H1 (cell line): ENCODE measurements at regions not wholly inside any gene's neighbourhood (a gene's known extent, or its start where the extent isn't known, plus 50 kb on each side); places are given as distances from the start of the nearest gene placed in this dataset.

Experiments
- CTCF ChIA-PET: fragments of 300-600 bp; sonication (Branson Sonifier 250); formaldehyde crosslinking; loops from one replicate; lab custom pipeline; 2021; ENCODE audit not compliant: partially characterized antibody; lab: Charles Lee
- POLR2A ChIA-PET: fragments of 300-600 bp; sonication (Branson Sonifier 250); formaldehyde crosslinking; loops from one replicate; lab custom pipeline; 2021; ENCODE audit warnings: inconsistent platforms; ENCODE audit not compliant: partially characterized antibody; lab: Charles Lee
- DNase-seq, 2 experiments: peaks; one replicate each; pipeline versions ENCODE4 v3.0.0 to v3.0.0-alpha.2; 2010 to 2022; ENCODE audit warnings: low spot score in 2 of 2, low read depth in 1 of 2, mixed read lengths in 1 of 2
- FAIRE-seq: peaks from 2 replicates; lab custom pipeline; 2011; peaks lifted over from hg19 to GRCh38; lab: Jason Lieb, UNC
- H2AFZ ChIP-seq: 2 replicates; pipeline ENCODE4 v1.8.1; 2012; ENCODE audit warnings: low read length, inconsistent platforms
- H2AK5ac ChIP-seq: 2 replicates; pipeline ENCODE4 v1.6.1; 2013; ENCODE audit warnings: low read depth, low read length
- H2BK120ac ChIP-seq: replicated peaks from 2 replicates; pipeline ENCODE3; 2013; ENCODE audit warnings: low read depth, low read length, inconsistent platforms
- H2BK12ac ChIP-seq: 2 replicates; pipeline ENCODE4 v1.6.1; 2013; ENCODE audit warnings: low read depth, low read length
- H2BK15ac ChIP-seq: 2 replicates; pipeline ENCODE4 v1.6.1; 2013; ENCODE audit warnings: low read length
- H2BK20ac ChIP-seq: 2 replicates; pipeline ENCODE4 v1.6.1; 2013; ENCODE audit warnings: low read length
- H2BK5ac ChIP-seq: 2 replicates; pipeline ENCODE4 v1.6.1; 2013; ENCODE audit warnings: low read depth, low read length
- H3K14ac ChIP-seq: 2 replicates; pipeline ENCODE4 v1.6.1; 2013; ENCODE audit warnings: inconsistent platforms; ENCODE audit not compliant: insufficient read length
- H3K18ac ChIP-seq: 2 replicates; pipeline ENCODE4 v1.6.1; 2013; ENCODE audit warnings: low read length; ENCODE audit errors: extremely low read depth
- H3K23ac ChIP-seq: 2 replicates; pipeline ENCODE4 v1.6.1; 2013; ENCODE audit warnings: inconsistent platforms; ENCODE audit not compliant: insufficient read length
- H3K23me2 ChIP-seq: 2 replicates; pipeline ENCODE4 v1.6.1; 2013; ENCODE audit warnings: low read depth, low read length
- H3K27ac ChIP-seq: 2 replicates; pipeline ENCODE4 v1.6.1; 2011; ENCODE audit warnings: low read depth, low read length, inconsistent platforms
- H3K27me3 ChIP-seq, 4 experiments: replicated peaks in 1 of 4; 1 replicate in 1 of 4; 2 replicates in 3 of 4; pipeline versions ENCODE4 v1.6.1 to v1.8.1; 2011 to 2013; ENCODE audit warnings: low read length in 3 of 4, mild to moderate bottlenecking in 3 of 4, inconsistent platforms in 2 of 4, mixed read lengths in 2 of 4, moderate library complexity in 1 of 4; ENCODE audit not compliant: control insufficient read depth in 3 of 4, insufficient read depth in 3 of 4; ENCODE audit errors: extremely low read depth in 1 of 4
- H3K36me3 ChIP-seq, 4 experiments: 2 replicates each; pipeline versions ENCODE4 v1.6.1 to v1.8.1; 2011 to 2013; ENCODE audit warnings: mild to moderate bottlenecking in 4 of 4, low read length in 3 of 4, moderate library complexity in 2 of 4, control low read depth in 1 of 4, inconsistent platforms in 1 of 4; ENCODE audit not compliant: insufficient read depth in 4 of 4, control insufficient read depth in 2 of 4
- H3K4ac ChIP-seq: replicated peaks from 2 replicates; pipeline ENCODE3; 2013; ENCODE audit warnings: low read length, low read depth, mixed read lengths, inconsistent platforms; ENCODE audit not compliant: insufficient read length
- H3K4me1 ChIP-seq, 4 experiments: replicated peaks in 1 of 4; 1 replicate in 1 of 4; 2 replicates in 3 of 4; pipeline versions ENCODE4 v1.6.1 to v1.8.1; 2011 to 2013; ENCODE audit warnings: low read length in 3 of 4, inconsistent platforms in 2 of 4, mixed read lengths in 1 of 4; ENCODE audit not compliant: insufficient read depth in 4 of 4, control insufficient read depth in 3 of 4
- H3K4me2 ChIP-seq, 2 experiments: 2 replicates each; pipeline versions ENCODE4 v1.6.1 to v1.8.1; 2011 to 2013; ENCODE audit warnings: low read depth in 2 of 2, low read length in 2 of 2, control low read depth in 1 of 2, inconsistent platforms in 1 of 2, mild to moderate bottlenecking in 1 of 2; ENCODE audit not compliant: insufficient read depth in 1 of 2
- H3K4me3 ChIP-seq, 4 experiments: fragments of 200-600, 300-600 bp in 1 of 4; sonication (generic), shearing (Covaris generic), sonication (Bioruptor Twin) in 1 of 4; 2 replicates each; pipeline versions ENCODE4 v1.5.1 to v1.8.1; 2011 to 2016; ENCODE audit warnings: low read length in 4 of 4, low read depth in 3 of 4, control low read depth in 2 of 4, inconsistent platforms in 2 of 4, mild to moderate bottlenecking in 2 of 4, mixed read lengths in 1 of 4, moderate library complexity in 1 of 4; ENCODE audit not compliant: insufficient read depth in 2 of 4; ENCODE audit errors: extremely low read depth in 1 of 4
- H3K56ac ChIP-seq: replicated peaks from 2 replicates; pipeline ENCODE3; 2013; ENCODE audit warnings: low read depth, mild to moderate bottlenecking, mixed read lengths, low read length, inconsistent platforms; ENCODE audit not compliant: insufficient read length
- H3K79me1 ChIP-seq: 2 replicates; pipeline ENCODE4 v1.6.1; 2013; ENCODE audit warnings: low read depth, low read length, control low read depth
- H3K79me2 ChIP-seq, 2 experiments: 2 replicates each; pipeline versions ENCODE4 v1.6.1 to v1.8.1; 2012 to 2013; ENCODE audit warnings: low read length in 2 of 2, mild to moderate bottlenecking in 2 of 2, inconsistent platforms in 1 of 2; ENCODE audit not compliant: insufficient read depth in 2 of 2, control insufficient read depth in 1 of 2
- H3K9ac ChIP-seq, 4 experiments: replicated peaks in 1 of 4; 1 replicate in 1 of 4; 2 replicates in 3 of 4; pipeline versions ENCODE4 v1.6.1 to v1.8.1; 2011 to 2013; ENCODE audit warnings: low read depth in 3 of 4, low read length in 3 of 4, control low read depth in 2 of 4, mild to moderate bottlenecking in 2 of 4, moderate library complexity in 2 of 4, inconsistent platforms in 1 of 4; ENCODE audit errors: extremely low read depth in 1 of 4
- H3K9me3 ChIP-seq, 2 experiments: 2 replicates each; pipeline versions ENCODE4 v1.6.1 to v1.8.1; 2012 to 2013; ENCODE audit warnings: mild to moderate bottlenecking in 2 of 2, moderate library complexity in 2 of 2, control low read depth in 1 of 2, inconsistent platforms in 1 of 2, low read depth in 1 of 2, low read length in 1 of 2, mixed read lengths in 1 of 2; ENCODE audit not compliant: insufficient read depth in 2 of 2
- H4K20me1 ChIP-seq, 2 experiments: replicated peaks in 1 of 2; 2 replicates each; pipeline versions ENCODE3 to v1.8.1; 2011 to 2013; ENCODE audit warnings: inconsistent platforms in 2 of 2, low read length in 2 of 2, mild to moderate bottlenecking in 1 of 2; ENCODE audit not compliant: insufficient read depth in 2 of 2, control insufficient read depth in 1 of 2
- H4K5ac ChIP-seq: 2 replicates; pipeline ENCODE4 v1.6.1; 2013; ENCODE audit warnings: low read length, low read depth, mixed read lengths, inconsistent platforms; ENCODE audit not compliant: insufficient read length
- H4K8ac ChIP-seq: 2 replicates; pipeline ENCODE4 v1.8.0; 2013; ENCODE audit warnings: mild to moderate bottlenecking, moderate library complexity, low read length, inconsistent platforms; ENCODE audit not compliant: insufficient read depth; ENCODE audit errors: extremely low read depth
- H4K91ac ChIP-seq: replicated peaks from 2 replicates; pipeline ENCODE3; 2013; ENCODE audit warnings: low read length, mixed read lengths, inconsistent platforms; ENCODE audit not compliant: insufficient read length
- CHD1 ChIP-seq: IDR thresholded peaks from 2 replicates; pipeline ENCODE4 v1.6.1; 2012; ENCODE audit warnings: low read depth, low read length, improper control_type of control experiment
- MAFK ChIP-seq: IDR thresholded peaks from 2 replicates; pipeline ENCODE4 v1.6.1; 2012; ENCODE audit warnings: low read depth, mild to moderate bottlenecking, improper control_type of control experiment, low read length
- SIN3A ChIP-seq, 2 experiments: IDR thresholded peaks in 1 of 2; conservative IDR thresholded peaks in 1 of 2; 2 replicates each; pipeline ENCODE4 v1.6.1; 2011 to 2012; ENCODE audit warnings: low read length in 2 of 2, improper control_type of control experiment in 1 of 2, low read depth in 1 of 2, mild to moderate bottlenecking in 1 of 2
- SP1 ChIP-seq: IDR thresholded peaks from 2 replicates; pipeline ENCODE4 v1.6.1; 2011; ENCODE audit warnings: low read depth, low read length
- SP2 ChIP-seq: IDR thresholded peaks from 2 replicates; pipeline ENCODE4 v1.6.1; 2012; ENCODE audit warnings: mild to moderate bottlenecking, low read length, inconsistent platforms
- SUZ12 ChIP-seq: fragments of 200-600 bp; sonication (generic); IDR thresholded peaks from 2 replicates; pipeline ENCODE4 v1.6.1; 2012; ENCODE audit warnings: mild to moderate bottlenecking, inconsistent platforms, low read length, moderate library complexity, mixed read lengths
- TF ChIP-seq, protein P1 (sequence below): IDR thresholded peaks from 2 replicates; pipeline ENCODE4 v1.6.1; 2012; ENCODE audit warnings: inconsistent platforms

DNA sequence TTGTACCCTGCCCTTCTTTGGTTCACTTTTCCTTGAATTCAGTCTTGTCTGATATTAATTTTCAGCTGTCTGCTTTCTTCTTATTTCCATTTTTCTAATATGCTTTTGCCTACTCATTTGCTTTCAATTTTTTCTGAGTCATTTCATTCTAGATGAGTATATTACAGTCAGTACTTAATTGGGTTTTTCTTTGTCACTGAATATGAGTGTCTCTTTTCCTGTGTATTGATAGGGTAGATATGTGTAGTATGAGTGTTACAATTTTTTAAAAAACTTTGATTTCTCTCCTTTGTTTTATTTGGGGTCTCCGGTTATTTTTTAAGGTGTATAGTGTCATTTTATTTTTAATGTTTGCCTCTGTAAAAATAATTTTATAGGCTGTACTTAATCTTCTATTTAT, 222.2 kb downstream of the IDS start (continued):
- TF ChIP-seq, protein P1, sequence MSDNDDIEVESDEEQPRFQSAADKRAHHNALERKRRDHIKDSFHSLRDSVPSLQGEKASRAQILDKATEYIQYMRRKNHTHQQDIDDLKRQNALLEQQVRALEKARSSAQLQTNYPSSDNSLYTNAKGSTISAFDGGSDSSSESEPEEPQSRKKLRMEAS, result no peak
- no peak for TF ChIP-seq SUZ12
- TF ChIP-seq, all 59 proteins: peak for 0

DNA sequence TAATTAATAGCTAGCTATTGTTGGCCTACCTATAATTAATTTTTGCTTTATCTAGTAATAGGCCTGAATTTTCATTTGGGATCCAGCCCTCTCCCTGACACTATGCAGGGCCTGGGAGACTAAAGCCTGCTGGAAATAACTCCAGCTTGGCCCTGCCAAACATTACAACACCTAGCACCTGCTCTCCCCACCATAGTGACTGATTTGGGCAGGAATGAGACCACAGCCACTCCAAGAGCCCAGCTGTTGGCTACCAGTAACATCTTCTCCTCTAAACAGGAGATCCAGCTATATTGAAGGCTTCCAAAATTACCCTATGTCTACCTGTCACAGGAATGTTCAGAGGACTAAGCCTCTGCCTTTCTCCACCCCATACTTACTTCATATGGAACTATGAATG, 225.1 kb downstream of the IDS start:
- FAIRE-seq (no peak), DNase-seq (no peak)
- Histone ChIP-seq H3K27ac (no peak overlapping the region), H2BK120ac (no peak overlapping the region), H3K9me3 (no peaks in the 10 kb centered on the region), H3K79me2 (no peaks in the 10 kb centered on the region), H4K20me1 (no peaks in the 10 kb centered on the region), H3K79me1 (no peaks in the 10 kb centered on the region), H2AK5ac (no peak overlapping the region), H3K4me1 (no peaks in the 10 kb centered on the region), H3K9ac (no peak overlapping the region), H2BK5ac (no peak overlapping the region), H2AFZ (no peak overlapping the region), H4K5ac (no peak overlapping the region), H4K8ac (no peak overlapping the region), H2BK15ac (no peak overlapping the region), H3K56ac (no peak overlapping the region), H3K27me3 (no peaks in the 10 kb centered on the region), H3K23ac (no peak overlapping the region), H3K36me3 (no peaks in the 10 kb centered on the region), H3K23me2 (no peaks in the 10 kb centered on the region), H2BK20ac (no peak overlapping the region), H3K18ac (no peak overlapping the region), H4K91ac (no peak overlapping the region), H3K14ac (no peak overlapping the region), H3K4ac (no peak overlapping the region), H3K4me2 (no peak overlapping the region)
- CTCF ChIA-PET, result no interaction called here
- POLR2A ChIA-PET, result no interaction called here
- TF ChIP-seq SP1 (no peak), SIN3A (conservative IDR thresholded peaks at IDR 0.05 in 1 of 2, IDR thresholded peaks at IDR 0.05 in 1 of 2; ENCODE audit: low read depth in 1 of 2, low read length in 2 of 2) (no peak), CHD1 (no peak), MAFK (no peak), SP2 (no peak)
- TF ChIP-seq, all 59 proteins: peak for 0
- H2BK12ac ChIP-seq, result no peak overlapping the region
- H3K4me3 ChIP-seq, result no peak overlapping the region
